Keratinocyte (primary cell): ENCODE measurements at regions not wholly inside any gene's neighbourhood (a gene's known extent, or its start where the extent isn't known, plus 50 kb on each side); places are given as distances from the start of the nearest gene placed in this dataset.

ENCODE experiments used
- DNase-seq: peaks from one replicate; pipeline ENCODE4 v3.0.0-alpha.2; 2011; ENCODE audit warnings: low read depth, missing footprints, low spot score
- FAIRE-seq: peaks from 2 replicates; lab custom pipeline; 2011; peaks lifted over from hg19 to GRCh38; lab: Jason Lieb, UNC
- H2AFZ ChIP-seq: 2 replicates; pipeline ENCODE4 v1.6.0; 2012; ENCODE audit warnings: low read length, control low read depth, inconsistent platforms; ENCODE audit not compliant: control insufficient read depth
- H3K27ac ChIP-seq: 2 replicates; pipeline ENCODE4 v1.5.1; 2011; ENCODE audit warnings: low read length; ENCODE audit not compliant: control insufficient read depth, insufficient read depth
- H3K27me3 ChIP-seq: 3 replicates; pipeline ENCODE4 v1.6.0; 2011; ENCODE audit warnings: low read length; ENCODE audit not compliant: control insufficient read depth, insufficient read depth; ENCODE audit errors: extremely low read depth
- H3K36me3 ChIP-seq, 2 experiments: 2 replicates in 1 of 2; 3 replicates in 1 of 2; pipeline ENCODE4 v1.5.1; 2011; ENCODE audit warnings: low read length in 2 of 2, mild to moderate bottlenecking in 1 of 2; ENCODE audit not compliant: control insufficient read depth in 2 of 2, insufficient read depth in 2 of 2; ENCODE audit errors: extremely low read depth in 1 of 2
- H3K4me1 ChIP-seq: 3 replicates; pipeline ENCODE4 v1.5.1; 2011; ENCODE audit warnings: low read length; ENCODE audit not compliant: control insufficient read depth, insufficient read depth; ENCODE audit errors: extremely low read depth
- H3K4me2 ChIP-seq: 3 replicates; pipeline ENCODE4 v1.6.0; 2011; ENCODE audit warnings: low read depth, low read length; ENCODE audit not compliant: control insufficient read depth, insufficient read depth; ENCODE audit errors: extremely low read depth
- H3K4me3 ChIP-seq, 3 experiments: fragments of 200-600 bp in 1 of 3; sonication (generic) in 1 of 3; 2 replicates in 2 of 3; 3 replicates in 1 of 3; pipeline ENCODE4 v1.5.1; 2011 to 2016; ENCODE audit warnings: low read length in 3 of 3, mild to moderate bottlenecking in 3 of 3, control low read depth in 2 of 3, inconsistent platforms in 1 of 3, low read depth in 1 of 3, mixed read lengths in 1 of 3, mixed run types in 1 of 3, moderate library complexity in 1 of 3; ENCODE audit not compliant: control insufficient read depth in 2 of 3, insufficient read depth in 2 of 3; ENCODE audit errors: extremely low read depth in 1 of 3
- H3K79me2 ChIP-seq: 2 replicates; pipeline ENCODE4 v1.6.0; 2012; ENCODE audit warnings: low read length; ENCODE audit not compliant: control insufficient read depth, insufficient read depth
- H3K9ac ChIP-seq: 3 replicates; pipeline ENCODE4 v1.6.0; 2011; ENCODE audit warnings: low read length; ENCODE audit not compliant: control insufficient read depth, insufficient read depth; ENCODE audit errors: extremely low read depth
- H3K9me1 ChIP-seq: 3 replicates; pipeline ENCODE4 v1.6.0; 2011; ENCODE audit warnings: low read length; ENCODE audit not compliant: control insufficient read depth, insufficient read depth; ENCODE audit errors: extremely low read depth
- H3K9me3 ChIP-seq: 2 replicates; pipeline ENCODE4 v1.5.1; 2012; ENCODE audit warnings: low read depth, low read length; ENCODE audit not compliant: control insufficient read depth
- H4K20me1 ChIP-seq: 3 replicates; pipeline ENCODE4 v1.6.0; 2011; ENCODE audit warnings: low read length; ENCODE audit not compliant: control insufficient read depth, insufficient read depth; ENCODE audit errors: extremely low read depth
- CTCF ChIP-seq, 3 experiments: IDR thresholded peaks in 1 of 3; conservative IDR thresholded peaks in 1 of 3; optimal IDR thresholded peaks in 1 of 3; 2 replicates in 2 of 3; 3 replicates in 1 of 3; pipeline versions ENCODE3 to v1.5.1; 2011; ENCODE audit warnings: low read length in 3 of 3, mild to moderate bottlenecking in 3 of 3, moderate library complexity in 2 of 3, control low read depth in 1 of 3, inconsistent platforms in 1 of 3; ENCODE audit not compliant: insufficient read depth in 2 of 3; ENCODE audit errors: extremely low read depth in 1 of 3
- EZH2 ChIP-seq: IDR thresholded peaks from one replicate; pipeline ENCODE4 v1.6.1; 2012; ENCODE audit warnings: inconsistent platforms, mild to moderate bottlenecking, low read length, moderate library complexity
- dilution Hi-C: fragments of 300-500 bp; cut with MboI; formaldehyde crosslinking; loops from one replicate; pipeline ENCODE4 v1.7.0; 2020; ENCODE audit warnings: low sequenced_read_pairs; ENCODE audit not compliant: extremely low pct_ligation_motif_present

GRCh38 chr5:131042021-131042789, 122.9 kb downstream of the HINT1 start:
- DNase-seq = no peak
- H2AFZ ChIP-seq = no peak overlapping the region
- H3K9me1 ChIP-seq = no peaks in the 10 kb centered on the region
- H3K36me3 ChIP-seq = no peaks in the 10 kb centered on the region
- no peak overlapping the region for H3K27ac ChIP-seq
- H3K4me1 ChIP-seq = no peaks in the 10 kb centered on the region
- H3K79me2 ChIP-seq = no peaks in the 10 kb centered on the region
- no peaks in the 10 kb centered on the region for H3K27me3 ChIP-seq
- H3K4me3 ChIP-seq = no peak overlapping the region
- no peak for FAIRE-seq
- no peak overlapping the region for H3K9ac ChIP-seq
- H4K20me1 ChIP-seq = no peaks in the 10 kb centered on the region
- H3K9me3 ChIP-seq = no peaks in the 10 kb centered on the region
- dilution Hi-C loops = no loop called here
- no peak overlapping the region for H3K4me2 ChIP-seq
- TF ChIP-seq CTCF (optimal IDR thresholded peaks at IDR 0.05 in 1 of 3, IDR thresholded peaks at IDR 0.05 in 1 of 3, conservative IDR thresholded peaks at IDR 0.05 in 1 of 3; ENCODE audit: extremely low read depth in 1 of 3, insufficient read depth in 2 of 3, low read length in 3 of 3) = no peak
- TF ChIP-seq EZH2 = no peak

DNA sequence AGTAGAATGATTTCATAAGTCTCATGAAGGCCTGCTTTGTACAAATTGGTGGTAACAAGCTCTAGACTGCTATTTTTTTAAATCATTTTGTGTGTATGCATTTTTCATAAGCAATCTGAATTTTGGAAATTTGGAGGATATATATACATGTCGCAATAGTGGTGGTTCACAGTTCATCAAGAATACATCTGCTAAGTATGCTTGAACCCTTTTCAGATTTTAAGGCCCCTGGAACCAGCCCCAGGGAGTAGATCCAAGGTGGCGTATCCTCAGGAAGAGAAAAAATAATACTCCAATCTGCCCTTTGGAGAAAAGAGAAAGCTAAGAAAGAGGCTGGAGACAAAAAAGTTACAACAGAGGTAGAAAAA, 141.6 kb downstream of the HINT1 start:
- H3K9ac ChIP-seq = no peak overlapping the region
- DNase-seq (no peak), FAIRE-seq (no peak)
- H3K9me1 ChIP-seq = no peaks in the 10 kb centered on the region
- H4K20me1 ChIP-seq = no peaks in the 10 kb centered on the region
- no peaks in the 10 kb centered on the region for H3K27me3 ChIP-seq
- H3K4me1 ChIP-seq = no peaks in the 10 kb centered on the region
- no peaks in the 10 kb centered on the region for H3K79me2 ChIP-seq
- dilution Hi-C loops = no loop called here
- H3K27ac ChIP-seq = no peak overlapping the region
- H3K9me3 ChIP-seq = no peaks in the 10 kb centered on the region
- no peak overlapping the region for H2AFZ ChIP-seq
- TF ChIP-seq EZH2 (no peak), CTCF (optimal IDR thresholded peaks at IDR 0.05 in 1 of 3, IDR thresholded peaks at IDR 0.05 in 1 of 3, conservative IDR thresholded peaks at IDR 0.05 in 1 of 3; ENCODE audit: extremely low read depth in 1 of 3, insufficient read depth in 2 of 3, low read length in 3 of 3) (no peak)
- no peak overlapping the region for H3K4me2 ChIP-seq
- no peaks in the 10 kb centered on the region for H3K36me3 ChIP-seq
- no peak overlapping the region for H3K4me3 ChIP-seq
